ENCODE measurements at regions not wholly inside any gene's neighbourhood (a gene's known extent, or its start where the extent isn't known, plus 50 kb on each side); places are given as distances from the start of the nearest gene placed in this dataset.
"Not testable (repeated sequence)": the region's sequence is repeated elsewhere in the genome, so short reads cannot be mapped to it uniquely, and the experiment has no call there.

- no peak for DNase-seq (ENCODE audit: low spot score)
Observed at GRCh38 chr3:132084982-132085381, 50.2 kb upstream of the CPNE4 start.

GRCh38 chr3:132087356-132087755 lies 52.5 kb upstream of the CPNE4 start:
- no peak for DNase-seq (ENCODE audit: low spot score)

- no peak for DNase-seq (ENCODE audit: low spot score)
Observed at GRCh38 chr3:132088291-132088690, 53.5 kb upstream of the CPNE4 start.

GRCh38 chr3:132090921-132091320 lies 56.1 kb upstream of the CPNE4 start:
- no peak for DNase-seq (ENCODE audit: low spot score)

- DNase-seq (ENCODE audit: low spot score): no peak
Observed at GRCh38 chr3:132116601-132117000, 81.8 kb upstream of the CPNE4 start.

- DNase-seq (ENCODE audit: low spot score): no peak
Observed at GRCh38 chr3:132117642-132118041, 82.8 kb upstream of the CPNE4 start.

GRCh38 chr3:132119531-132119930 lies 84.7 kb upstream of the CPNE4 start:
- no peak for DNase-seq (ENCODE audit: low spot score)

- DNase-seq (ENCODE audit: low spot score): no peak
Observed at GRCh38 chr3:132124096-132124495, 89.3 kb upstream of the CPNE4 start.

- no peak for DNase-seq (ENCODE audit: low spot score)
Observed at GRCh38 chr3:132124651-132125284, 90.0 kb upstream of the CPNE4 start.

- DNase-seq (ENCODE audit: low spot score): no peak
Observed at GRCh38 chr3:132134611-132135010, 99.8 kb upstream of the CPNE4 start.

- DNase-seq (ENCODE audit: low spot score): no peak
Observed at GRCh38 chr3:132135628-132136333, 101.0 kb upstream of the CPNE4 start.

GRCh38 chr3:132136334-132136716 lies 101.5 kb upstream of the CPNE4 start:
- DNase-seq (ENCODE audit: low spot score): no peak

GRCh38 chr3:132136902-132137301 lies 102.1 kb upstream of the CPNE4 start:
- not testable (repeated sequence) for DNase-seq (ENCODE audit: low spot score)

- no peak for DNase-seq (ENCODE audit: low spot score)
Observed at GRCh38 chr3:132145833-132146232, 111.0 kb upstream of the CPNE4 start.

- no peak for DNase-seq (ENCODE audit: low spot score)
Observed at GRCh38 chr3:132154619-132155018, 119.8 kb upstream of the CPNE4 start.

- DNase-seq (ENCODE audit: low spot score): no peak
Observed at GRCh38 chr3:132159145-132159544, 124.3 kb upstream of the CPNE4 start.

GRCh38 chr3:132160198-132160597 lies 125.4 kb upstream of the CPNE4 start:
- no peak for DNase-seq (ENCODE audit: low spot score)

GRCh38 chr3:132161608-132162007 lies 126.8 kb upstream of the CPNE4 start:
- no peak for DNase-seq (ENCODE audit: low spot score)

- no peak for DNase-seq (ENCODE audit: low spot score)
Observed at GRCh38 chr3:132164469-132165092, 129.8 kb upstream of the CPNE4 start.

- no peak for DNase-seq (ENCODE audit: low spot score)
Observed at GRCh38 chr3:132167870-132168269, 133.1 kb upstream of the CPNE4 start.

- no peak for DNase-seq (ENCODE audit: low spot score)
Observed at GRCh38 chr3:132174500-132174899, 139.7 kb upstream of the CPNE4 start.

GRCh38 chr3:132180337-132180791 lies 136.8 kb upstream of the ACP3 start:
- DNase-seq (ENCODE audit: low spot score): peak; percentile 16

GRCh38 chr3:132183811-132184210 lies 133.4 kb upstream of the ACP3 start:
- DNase-seq (ENCODE audit: low spot score): no peak
